NCI-H774 (cell line): ENCODE measurements at regions not wholly inside any gene's neighbourhood (a gene's known extent, or its start where the extent isn't known, plus 50 kb on each side); places are given as distances from the start of the nearest gene placed in this dataset.
A peak's percentile ranks its signal among the peaks of the same experiment; 100 is the strongest.

Experiments used
- DNase-seq: peaks from one replicate; lab custom pipeline; 2025; lab: John Stamatoyannopoulos, UW

- DNase-seq: peak; percentile 17
Measured at GRCh38 chr18:42137693-42138375, 182.8 kb downstream of the PIK3C3 start.

- DNase-seq: no peak
Measured at GRCh38 chr18:42141439-42141838, 186.4 kb downstream of the PIK3C3 start.

- DNase-seq: no peak
Measured at GRCh38 chr18:42155024-42155423, 200.0 kb downstream of the PIK3C3 start.

GRCh38 chr18:42156281-42156680 is 201.2 kb downstream of the PIK3C3 start:
- DNase-seq: no peak

- no peak for DNase-seq
Measured at GRCh38 chr18:42157420-42157819, 202.4 kb downstream of the PIK3C3 start.

GRCh38 chr18:42157878-42158277 is 202.8 kb downstream of the PIK3C3 start:
- DNase-seq: no peak

- DNase-seq: no peak
Measured at GRCh38 chr18:42159146-42159545, 204.1 kb downstream of the PIK3C3 start.

- DNase-seq: no peak
Measured at GRCh38 chr18:42163321-42163720, 208.3 kb downstream of the PIK3C3 start.

GRCh38 chr18:42164556-42164955 is 209.5 kb downstream of the PIK3C3 start:
- DNase-seq: no peak

- no peak for DNase-seq
Measured at GRCh38 chr18:42165922-42166513, 211.0 kb downstream of the PIK3C3 start.

- DNase-seq: no peak
Measured at GRCh38 chr18:42168487-42168886, 213.5 kb downstream of the PIK3C3 start.

- no peak for DNase-seq
Measured at GRCh38 chr18:42168907-42169306, 213.9 kb downstream of the PIK3C3 start.

- DNase-seq: no peak
Measured at GRCh38 chr18:42174909-42175308, 219.9 kb downstream of the PIK3C3 start.

GRCh38 chr18:42176599-42176998 is 221.6 kb downstream of the PIK3C3 start:
- DNase-seq: no peak

GRCh38 chr18:42177390-42177789 is 222.4 kb downstream of the PIK3C3 start:
- no peak for DNase-seq

GRCh38 chr18:42178376-42179080 is 223.5 kb downstream of the PIK3C3 start:
- DNase-seq: no peak

- no peak for DNase-seq
Measured at GRCh38 chr18:42179542-42180121, 224.6 kb downstream of the PIK3C3 start.

- DNase-seq: no peak
Measured at GRCh38 chr18:42181474-42181873, 226.4 kb downstream of the PIK3C3 start.

GRCh38 chr18:42182728-42183700 is 228.0 kb downstream of the PIK3C3 start:
- no peak for DNase-seq

- no peak for DNase-seq
Measured at GRCh38 chr18:42183746-42184145, 228.7 kb downstream of the PIK3C3 start.

- no peak for DNase-seq
Measured at GRCh38 chr18:42184685-42185477, 229.8 kb downstream of the PIK3C3 start.
